HG03442 (cell line): ENCODE measurements at regions not wholly inside any gene's neighbourhood (a gene's known extent, or its start where the extent isn't known, plus 50 kb on each side); places are given as distances from the start of the nearest gene placed in this dataset.
"Not testable (repeated sequence)": the region's sequence is repeated elsewhere in the genome, so short reads cannot be mapped to it uniquely, and the experiment has no call there.

Source experiments
- ATAC-seq: cut with Tn5 transposase; IDR thresholded peaks from one replicate; pipeline ENCODE4 v1.9.1; 2021; ENCODE audit warnings: mild to moderate bottlenecking, moderate library complexity; ENCODE audit not compliant: unreplicated experiment

DNA sequence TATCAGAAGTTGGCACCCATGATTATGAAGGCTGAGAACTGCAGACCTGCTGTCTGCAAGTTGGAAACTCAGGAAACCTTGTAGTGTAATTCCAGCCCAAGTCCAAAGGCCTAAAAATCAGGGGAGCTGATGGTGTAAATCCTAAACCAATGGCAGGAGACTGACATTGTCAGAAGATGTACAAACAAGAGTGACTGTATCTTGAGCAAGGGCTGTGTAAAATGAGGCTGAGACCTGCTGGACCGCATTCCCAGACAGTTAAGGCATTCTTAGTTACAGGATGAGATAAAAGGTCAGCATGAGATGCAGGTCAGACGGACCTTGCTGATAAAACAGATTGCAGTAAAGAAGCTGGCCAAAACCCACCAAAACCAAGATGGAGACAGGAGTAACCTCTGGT, 147.7 kb downstream of the COG6 start:
- ATAC-seq = no peak

DNA sequence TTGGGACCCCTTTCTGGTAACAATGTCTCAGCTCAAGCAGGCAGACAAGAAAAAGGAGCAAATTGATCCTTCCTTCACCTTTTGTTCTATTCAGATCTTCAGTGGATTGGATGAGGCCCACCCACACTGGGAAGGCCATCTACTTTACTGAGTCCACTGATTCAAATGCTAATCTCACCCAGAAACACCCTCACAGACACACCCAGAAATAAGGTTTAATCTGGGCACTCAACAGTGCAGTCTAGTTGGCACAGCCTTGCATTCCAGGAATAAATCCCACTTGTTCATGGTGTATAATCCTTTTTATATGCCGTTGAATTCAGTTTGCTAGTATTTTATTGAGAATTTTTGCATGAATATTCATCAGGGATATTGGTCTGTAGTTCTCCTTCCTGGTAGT, 148.4 kb downstream of the COG6 start:
- no peak for ATAC-seq

GRCh38 chr13:39804332-39805210, 149.1 kb downstream of the COG6 start:
- no peak for ATAC-seq

DNA sequence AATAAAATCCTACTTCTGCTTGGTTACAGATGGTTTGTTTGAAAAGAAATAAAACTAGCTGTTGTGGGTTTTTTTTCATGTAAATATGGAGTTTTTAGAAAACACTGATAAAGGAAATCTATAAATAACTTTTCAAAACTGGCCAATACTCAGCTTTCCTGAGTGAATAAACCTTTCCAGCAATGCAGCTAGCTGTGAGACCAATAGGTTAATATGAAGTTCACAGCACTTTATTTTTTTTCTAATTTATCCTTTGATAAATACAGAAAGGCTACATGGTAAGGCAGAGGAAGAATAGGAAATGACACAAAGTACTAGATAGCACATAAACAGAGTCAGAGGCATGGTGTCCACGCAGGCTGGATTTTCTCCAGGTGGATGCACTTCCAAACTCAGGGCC, 154.0 kb downstream of the COG6 start:
- no peak for ATAC-seq

DNA sequence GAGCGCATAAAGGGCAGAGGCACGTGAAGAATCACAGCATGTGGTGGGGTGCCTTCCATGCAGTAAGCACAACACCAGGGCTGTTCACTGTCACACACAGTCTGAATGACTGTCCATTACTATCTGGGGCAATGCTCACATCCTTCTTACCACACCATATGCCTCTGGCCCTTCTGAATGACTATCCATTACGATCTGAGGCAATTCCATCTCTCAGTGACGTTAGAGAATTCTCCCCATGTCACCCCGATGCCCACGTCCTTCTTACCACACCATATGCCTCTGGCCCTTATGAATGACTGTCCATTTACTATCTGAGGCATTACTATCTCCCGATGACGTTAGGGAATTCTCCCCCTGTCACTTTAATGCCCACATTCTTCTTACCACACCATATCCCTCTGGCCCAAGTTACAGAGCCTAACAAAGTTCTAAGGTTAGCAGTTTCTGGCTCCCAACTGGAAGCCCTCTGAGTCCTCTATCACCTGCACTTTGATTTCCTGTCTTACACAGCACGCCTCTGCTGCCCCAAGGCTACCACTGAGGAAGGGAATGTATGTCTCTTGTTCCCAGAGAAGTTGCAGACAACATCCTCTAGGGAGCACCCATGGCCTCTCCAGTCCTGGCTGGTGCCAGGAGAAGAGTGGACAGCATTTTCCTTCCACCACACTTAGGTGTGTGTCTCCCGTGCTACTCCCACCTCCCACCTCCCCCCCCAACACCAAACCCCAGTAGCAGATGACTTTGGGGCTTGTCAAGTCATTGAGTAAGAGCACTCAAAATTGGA, 154.8 kb downstream of the COG6 start:
- no peak for ATAC-seq

GRCh38 chr13:39811051-39811450, 155.6 kb downstream of the COG6 start:
- no peak for ATAC-seq

DNA sequence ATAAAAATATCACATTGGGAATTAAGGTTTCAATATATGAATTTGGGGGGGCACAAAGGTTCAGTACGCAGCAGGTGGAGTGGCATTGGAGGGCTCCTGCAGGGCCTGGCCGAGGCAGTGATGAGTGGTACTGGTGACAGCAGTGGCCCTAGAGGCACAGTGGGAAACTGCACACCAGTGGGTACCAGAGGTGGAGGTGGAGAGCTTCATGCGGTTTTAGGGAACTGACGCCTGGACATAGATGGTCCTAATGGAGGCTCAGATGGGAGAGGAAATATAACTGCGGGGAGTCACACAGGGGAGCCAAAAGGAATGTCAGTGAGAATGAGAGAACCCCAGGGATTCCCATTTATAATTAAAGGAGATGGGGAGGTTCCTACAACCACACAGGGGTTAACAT, 156.2 kb downstream of the COG6 start:
- no peak for ATAC-seq

DNA sequence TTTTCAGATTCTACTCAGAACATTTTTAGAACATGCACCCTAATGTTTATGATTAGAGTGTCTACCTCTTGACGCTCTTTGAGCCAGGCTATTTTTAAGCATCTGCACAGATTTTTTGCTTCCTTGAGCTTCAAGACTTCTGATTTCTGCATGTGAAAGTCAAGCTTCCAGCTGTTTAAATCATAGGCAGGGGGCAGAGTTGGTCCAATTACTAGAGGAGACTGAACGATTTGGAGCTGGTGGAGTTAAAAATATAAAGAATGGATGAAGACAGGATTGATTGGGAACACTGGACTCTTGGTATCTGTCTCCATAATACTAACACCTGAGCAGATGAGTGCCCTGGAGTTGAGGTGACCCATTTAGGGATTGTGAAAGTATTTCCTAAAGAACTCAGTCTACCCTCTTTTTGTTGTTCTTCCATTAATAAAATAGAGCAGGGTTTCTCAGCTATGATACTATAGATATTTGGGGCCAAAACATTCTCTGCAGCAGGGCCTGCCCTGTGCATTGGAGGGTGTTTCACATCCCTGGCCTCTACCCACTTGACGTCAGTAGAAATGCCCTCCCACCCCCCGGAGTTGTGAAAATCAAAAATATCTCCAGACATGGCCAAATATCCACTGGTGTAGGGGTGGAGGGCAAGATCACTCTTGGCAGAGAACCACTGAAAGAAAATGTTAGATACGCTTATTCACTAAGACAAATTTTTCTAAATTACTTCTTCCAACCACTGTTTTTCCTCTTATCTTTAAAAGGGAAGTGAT, 160.1 kb downstream of the COG6 start:
- no peak for ATAC-seq

- ATAC-seq = no peak
These were observed 161.5 kb downstream of the COG6 start for GRCh38 chr13:39816936-39817335.

- ATAC-seq = no peak
These were observed 163.5 kb downstream of the COG6 start for GRCh38 chr13:39818953-39819352.

DNA sequence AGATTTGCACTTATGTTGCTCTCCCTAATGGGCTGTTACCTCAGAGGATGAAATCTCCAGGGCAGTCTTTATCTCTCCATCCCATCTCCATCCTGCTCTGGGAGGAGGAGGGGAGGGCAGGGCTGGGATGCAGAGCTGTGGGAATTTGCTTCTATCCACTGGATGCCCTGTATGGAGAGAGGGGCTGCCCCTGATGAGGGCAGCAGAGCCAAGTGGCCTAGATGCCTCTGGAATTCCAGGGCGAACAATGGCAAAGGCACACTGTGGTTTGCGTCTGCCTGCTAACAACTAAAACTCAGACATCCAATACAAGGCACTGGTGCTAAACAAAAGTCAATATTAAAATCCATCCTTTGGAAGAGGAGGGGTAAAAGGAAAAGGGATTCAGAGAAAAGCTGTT, 165.1 kb downstream of the COG6 start:
- ATAC-seq = no peak

GRCh38 chr13:39821977-39822376, 166.5 kb downstream of the COG6 start:
- no peak for ATAC-seq

DNA sequence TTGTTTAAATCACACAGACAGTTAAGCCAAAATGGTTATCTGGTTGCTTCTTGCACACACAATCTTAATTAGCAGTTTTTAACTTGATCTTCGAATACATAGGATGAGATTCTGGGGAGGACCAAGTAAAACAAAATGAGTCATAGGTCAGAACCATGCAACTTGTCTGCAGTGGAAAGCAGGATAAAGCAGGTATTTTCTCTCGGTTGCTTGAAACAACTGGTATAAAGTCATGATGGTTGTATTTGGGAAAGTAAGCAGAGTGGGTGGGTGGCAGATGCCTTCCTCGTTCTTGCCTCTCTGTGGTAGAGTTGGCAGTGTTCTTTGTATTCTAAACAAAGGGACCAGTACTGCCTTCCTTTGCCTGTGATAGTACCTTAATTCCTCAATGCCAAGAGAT, 167.0 kb downstream of the COG6 start:
- ATAC-seq = no peak

GRCh38 chr13:39823063-39823713, 167.7 kb downstream of the COG6 start:
- ATAC-seq = no peak

DNA sequence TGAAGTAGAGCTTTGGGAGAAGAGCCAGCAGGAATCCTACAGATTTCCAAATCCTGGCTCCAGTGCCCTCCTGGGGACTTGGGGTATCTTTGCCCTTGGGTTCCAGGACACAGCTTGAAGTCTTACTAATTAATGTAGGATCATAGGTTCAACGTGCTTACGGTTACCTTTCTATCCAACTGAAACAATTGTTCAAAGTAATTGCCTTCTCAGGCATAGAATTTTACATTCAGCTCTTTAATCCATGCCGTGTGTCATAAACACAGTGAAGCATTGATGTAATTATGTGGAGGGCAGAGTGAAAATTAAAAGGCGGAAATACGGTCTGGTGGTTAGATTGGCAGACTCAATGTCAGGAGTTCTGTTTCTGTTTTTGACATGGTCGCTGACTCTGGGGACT, 170.4 kb downstream of the COG6 start:
- ATAC-seq = no peak

- no peak for ATAC-seq
These were observed 179.8 kb downstream of the COG6 start for GRCh38 chr13:39835253-39835652.

- no peak for ATAC-seq
These were observed 180.6 kb downstream of the COG6 start for GRCh38 chr13:39836038-39836437.

GRCh38 chr13:39837866-39838265, 182.4 kb downstream of the COG6 start:
- not testable (repeated sequence) for ATAC-seq

DNA sequence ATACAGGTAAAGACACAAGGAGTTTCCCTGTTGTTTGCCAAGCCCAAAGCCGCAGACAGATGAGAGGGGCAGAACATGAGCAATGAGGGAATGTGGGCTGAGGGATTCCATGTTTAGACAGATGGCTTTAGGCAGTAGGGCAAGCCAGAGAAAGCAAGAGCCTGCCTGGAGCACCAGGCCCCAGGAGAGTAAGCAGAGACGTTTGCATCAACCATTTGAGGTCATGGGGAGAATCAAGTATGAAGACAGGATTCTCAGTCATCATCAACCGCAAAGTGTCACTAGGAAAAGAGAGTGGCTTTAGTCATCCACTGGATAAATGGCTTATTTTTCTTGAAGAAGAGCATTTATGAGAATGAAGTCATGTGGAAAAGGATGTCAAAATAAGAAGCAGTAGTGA, 184.7 kb downstream of the COG6 start:
- no peak for ATAC-seq

- no peak for ATAC-seq
These were observed 191.9 kb downstream of the COG6 start for GRCh38 chr13:39847336-39847735.

GRCh38 chr13:39855236-39855635, 199.8 kb downstream of the COG6 start:
- no peak for ATAC-seq
